Tibial nerve (tissue), 4 donors: ENCODE measurements at regions not wholly inside any gene's neighbourhood (a gene's known extent, or its start where the extent isn't known, plus 50 kb on each side); places are given as distances from the start of the nearest gene placed in this dataset.

ENCODE experiments used
- DNase-seq, 2 donors: peaks; one replicate each; pipeline ENCODE4 v3.0.0-alpha.2; 2019; ENCODE audit warnings: low spot score in 2 of 2
- H3K27ac ChIP-seq, 4 donors: fragments of 200-600 bp; sonication (generic) in 3 of 4; one replicate each; pipeline ENCODE4 v1.5.1; 2017 to 2019; ENCODE audit warnings: mild to moderate bottlenecking in 1 of 4
- H3K27me3 ChIP-seq, 2 donors: fragments of 200-600 bp; sonication (generic) in 1 of 2; one replicate each; pipeline versions ENCODE4 v1.5.1 to v1.6.0; 2017 to 2019
- H3K36me3 ChIP-seq, 3 donors: fragments of 200-600 bp; sonication (generic); one replicate each; pipeline ENCODE4 v1.5.1; 2018 to 2019
- H3K4me1 ChIP-seq, 4 donors: fragments of 200-600 bp; sonication (generic) in 3 of 4; one replicate each; pipeline ENCODE4 v1.5.1; 2017 to 2019
- H3K4me3 ChIP-seq, 4 donors: fragments of 200-600 bp; sonication (generic) in 3 of 4; one replicate each; pipeline ENCODE4 v1.5.1; 2017 to 2019; ENCODE audit warnings: mild to moderate bottlenecking in 1 of 4, moderate library complexity in 1 of 4
- H3K9me3 ChIP-seq, 4 donors: fragments of 200-600 bp; sonication (generic) in 3 of 4; one replicate each; pipeline ENCODE4 v1.5.1; 2017 to 2019
- EP300 ChIP-seq, 2 donors: sonication (generic); formaldehyde crosslinking; IDR thresholded peaks; one replicate each; pipeline ENCODE4 v1.6.1; 2017; ENCODE audit warnings: antibody characterized with exemption in 2 of 2, mild to moderate bottlenecking in 1 of 2
- POLR2A ChIP-seq, 2 donors: fragments of 450-650 bp; IDR thresholded peaks; one replicate each; pipeline ENCODE4 v1.6.1; 2017; ENCODE audit warnings: antibody characterized with exemption in 2 of 2, mild to moderate bottlenecking in 2 of 2, moderate library complexity in 2 of 2
- WGBS, 2 donors: methylation state at CpG; one replicate each; pipeline ENCODE4 v1.1.5; 2018; 5-methylcytosine and 5-hydroxymethylcytosine counted together
- TF ChIP-seq, protein P1 (sequence below), 5 experiments: fragments of 200-600 bp in 3 of 5; fragments of 450-650 bp in 2 of 5; sonication (generic) in 3 of 5; IDR thresholded peaks; one replicate each; pipeline ENCODE4 v1.5.1; 2016 to 2019; ENCODE audit warnings: antibody characterized with exemption in 5 of 5, mild to moderate bottlenecking in 3 of 5, moderate library complexity in 2 of 5

DNA sequence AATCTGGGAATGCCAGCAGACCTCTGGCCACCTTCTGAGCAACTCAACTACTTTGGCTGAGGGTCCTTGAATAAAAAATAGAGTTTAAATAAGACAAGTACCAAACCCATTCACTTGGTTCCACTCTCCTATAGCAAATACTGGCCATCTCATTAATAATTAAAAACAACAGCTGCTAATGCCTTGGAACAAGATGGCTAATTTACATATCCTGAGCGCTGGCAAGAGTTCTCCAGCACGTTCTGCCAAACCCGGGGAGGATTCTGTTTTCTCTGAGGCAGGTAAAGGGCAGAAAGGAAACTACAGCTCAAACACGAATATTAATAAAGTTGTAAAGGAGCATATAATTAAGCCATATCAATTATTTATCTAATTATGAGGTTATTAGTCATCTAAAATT is 1123.7 kb downstream of the TDRD15 start:
- no peak for DNase-seq
- no peaks in the 10 kb centered on the region for H3K36me3 ChIP-seq
- no peaks in the 10 kb centered on the region for H3K9me3 ChIP-seq
- no peaks in the 10 kb centered on the region for H3K27me3 ChIP-seq
- no peak overlapping the region for H3K27ac ChIP-seq
- no peaks in the 10 kb centered on the region for H3K4me1 ChIP-seq
- WGBS, 2 donors: 93 to 95% methylated on average over 4 of the region's 4 CpGs
- TF ChIP-seq, protein P1, sequence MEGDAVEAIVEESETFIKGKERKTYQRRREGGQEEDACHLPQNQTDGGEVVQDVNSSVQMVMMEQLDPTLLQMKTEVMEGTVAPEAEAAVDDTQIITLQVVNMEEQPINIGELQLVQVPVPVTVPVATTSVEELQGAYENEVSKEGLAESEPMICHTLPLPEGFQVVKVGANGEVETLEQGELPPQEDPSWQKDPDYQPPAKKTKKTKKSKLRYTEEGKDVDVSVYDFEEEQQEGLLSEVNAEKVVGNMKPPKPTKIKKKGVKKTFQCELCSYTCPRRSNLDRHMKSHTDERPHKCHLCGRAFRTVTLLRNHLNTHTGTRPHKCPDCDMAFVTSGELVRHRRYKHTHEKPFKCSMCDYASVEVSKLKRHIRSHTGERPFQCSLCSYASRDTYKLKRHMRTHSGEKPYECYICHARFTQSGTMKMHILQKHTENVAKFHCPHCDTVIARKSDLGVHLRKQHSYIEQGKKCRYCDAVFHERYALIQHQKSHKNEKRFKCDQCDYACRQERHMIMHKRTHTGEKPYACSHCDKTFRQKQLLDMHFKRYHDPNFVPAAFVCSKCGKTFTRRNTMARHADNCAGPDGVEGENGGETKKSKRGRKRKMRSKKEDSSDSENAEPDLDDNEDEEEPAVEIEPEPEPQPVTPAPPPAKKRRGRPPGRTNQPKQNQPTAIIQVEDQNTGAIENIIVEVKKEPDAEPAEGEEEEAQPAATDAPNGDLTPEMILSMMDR (IDR thresholded peaks at IDR 0.05): no peak
- TF ChIP-seq EP300 (IDR thresholded peaks at IDR 0.05): no peak
- TF ChIP-seq POLR2A (IDR thresholded peaks at IDR 0.05): no peak
- H3K4me3 ChIP-seq: no peak overlapping the region

DNA sequence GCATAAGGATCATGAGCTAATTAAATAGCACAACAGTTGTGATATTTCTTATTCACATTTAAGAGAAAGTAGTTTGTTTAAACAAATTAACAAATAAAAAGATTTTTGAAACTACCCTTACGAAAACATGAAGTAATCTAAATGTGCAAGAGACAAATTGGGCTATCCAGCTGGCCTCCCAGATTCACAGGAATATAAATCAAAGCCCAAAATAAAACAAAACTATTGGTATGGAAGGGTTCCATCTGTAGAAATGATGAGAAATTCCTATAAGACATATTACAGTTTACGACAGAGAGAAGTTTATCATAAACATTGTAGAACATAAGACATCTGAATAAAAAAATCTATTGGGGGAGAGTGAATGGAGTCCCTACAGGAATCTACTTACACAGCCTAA is 1125.1 kb downstream of the TDRD15 start:
- Histone ChIP-seq H3K9me3 (no peaks in the 10 kb centered on the region), H3K27ac (no peak overlapping the region), H3K4me1 (no peaks in the 10 kb centered on the region), H3K27me3 (no peaks in the 10 kb centered on the region), H3K4me3 (no peak overlapping the region), H3K36me3 (no peaks in the 10 kb centered on the region)
- WGBS, 2 donors: 90 to 96% methylated on average over 2 of the region's 2 CpGs
- no peak for DNase-seq
- no peak for TF ChIP-seq POLR2A (IDR thresholded peaks at IDR 0.05)
- TF ChIP-seq, protein P1 (IDR thresholded peaks at IDR 0.05): no peak

DNA sequence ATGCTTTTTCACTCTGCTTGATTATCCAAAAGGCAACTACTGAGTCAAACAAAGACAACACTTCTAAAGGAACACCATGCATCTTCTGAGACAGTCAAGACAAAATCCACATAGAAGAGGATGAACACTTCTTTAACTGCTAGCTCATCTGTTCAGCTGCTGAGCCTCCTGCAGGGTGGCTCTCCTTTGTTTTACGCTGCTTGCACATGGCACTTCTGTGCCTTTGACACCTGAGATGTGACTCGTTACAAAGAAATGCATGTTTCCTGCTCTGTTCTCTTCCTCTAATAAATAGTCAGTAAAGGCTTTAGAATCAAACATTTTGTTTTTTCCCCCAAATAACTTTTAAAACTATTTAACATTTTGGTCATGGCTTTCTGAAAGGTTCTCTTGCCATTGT is 1129.4 kb downstream of the TDRD15 start:
- no peak for DNase-seq
- WGBS, 2 donors: 80 to 92% methylated on average over 2 of the region's 2 CpGs
- no peaks in the 10 kb centered on the region for H3K36me3 ChIP-seq
- H3K4me3 ChIP-seq: no peak overlapping the region
- no peaks in the 10 kb centered on the region for H3K9me3 ChIP-seq
- H3K27ac ChIP-seq: no peak overlapping the region
- TF ChIP-seq, protein P1 (IDR thresholded peaks at IDR 0.05): no peak
- TF ChIP-seq POLR2A (IDR thresholded peaks at IDR 0.05) (no peak), EP300 (IDR thresholded peaks at IDR 0.05) (no peak)
- no peaks in the 10 kb centered on the region for H3K4me1 ChIP-seq
- no peaks in the 10 kb centered on the region for H3K27me3 ChIP-seq

DNA sequence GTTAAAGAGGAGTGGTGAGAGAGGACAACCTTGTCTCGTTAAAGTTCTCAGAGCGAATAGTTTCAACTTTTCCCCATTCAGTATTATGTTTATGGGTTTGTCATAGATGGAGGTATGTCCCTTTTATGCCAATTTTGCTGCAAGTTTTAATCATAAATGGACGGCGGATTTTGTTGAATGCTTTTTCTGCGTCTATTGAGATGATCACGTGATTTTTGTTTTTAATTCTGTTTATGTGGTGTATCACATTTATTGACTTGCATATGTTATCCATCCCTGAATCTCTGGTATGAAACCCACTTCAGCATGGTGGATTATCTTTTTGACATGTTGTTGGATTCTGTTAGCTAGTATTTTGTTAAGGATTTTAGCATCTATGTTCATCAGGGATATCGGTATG is 1123.8 kb upstream of the KLHL29 start:
- WGBS, 2 donors: 96% methylated on average over 7 of the region's 7 CpGs
- Histone ChIP-seq H3K9me3 (peaks cover 0 to 9% (median 0%) of the 10 kb centered on the region in 4 donors), H3K4me1 (no peaks in the 10 kb centered on the region), H3K36me3 (no peaks in the 10 kb centered on the region), H3K27me3 (no peaks in the 10 kb centered on the region), H3K27ac (no peak overlapping the region), H3K4me3 (no peak overlapping the region)
- TF ChIP-seq POLR2A (IDR thresholded peaks at IDR 0.05) (no peak), EP300 (IDR thresholded peaks at IDR 0.05) (no peak)
- TF ChIP-seq, protein P1 (IDR thresholded peaks at IDR 0.05): no peak
- no peak for DNase-seq

DNA sequence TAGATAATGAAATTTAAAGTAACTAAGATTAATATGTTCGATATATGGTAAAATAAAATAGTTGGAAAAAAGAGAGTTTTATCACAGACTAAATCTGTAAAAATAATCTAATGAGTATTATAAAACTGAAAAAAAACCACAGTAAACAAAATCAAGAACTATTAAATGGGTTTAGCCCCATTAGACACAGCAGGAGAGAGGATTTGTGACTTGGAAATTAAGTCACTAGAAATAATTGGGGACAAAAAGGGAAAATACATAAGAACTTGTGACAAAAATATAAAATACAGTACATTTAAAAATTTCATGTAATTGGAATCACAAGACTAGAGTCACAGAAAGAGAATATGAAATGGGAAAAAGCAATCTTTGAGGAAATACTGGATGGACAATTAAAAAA is 1114.6 kb upstream of the KLHL29 start:
- no peak for TF ChIP-seq POLR2A (IDR thresholded peaks at IDR 0.05)
- TF ChIP-seq, protein P1 (IDR thresholded peaks at IDR 0.05): no peak
- TF ChIP-seq EP300 (IDR thresholded peaks at IDR 0.05): no peak

More for the DNA sequence above, 1114.6 kb upstream of the KLHL29 start:
- H3K36me3 ChIP-seq: no peaks in the 10 kb centered on the region
- no peak for DNase-seq
- H3K9me3 ChIP-seq: peaks cover 0 to 9% (median 1%) of the 10 kb centered on the region in 4 donors
- no peak overlapping the region for H3K4me3 ChIP-seq
- no peaks in the 10 kb centered on the region for H3K4me1 ChIP-seq
- H3K27ac ChIP-seq: no peak overlapping the region
- H3K27me3 ChIP-seq: no peaks in the 10 kb centered on the region
- WGBS, 2 donors: 91 to 100% methylated on average over 1 of the region's 1 CpG
